Glutamatergic neuron (in vitro differentiated cells): ENCODE measurements at regions not wholly inside any gene's neighbourhood (a gene's known extent, or its start where the extent isn't known, plus 50 kb on each side); places are given as distances from the start of the nearest gene placed in this dataset.

Source experiments
- DNase-seq: peaks from one replicate; pipeline ENCODE4 v3.0.0; 2022
- H3K27ac Mint-ChIP-seq: one replicate; pipeline ENCODE4 v1.8.0; 2020; ENCODE audit warnings: mild to moderate bottlenecking, mixed read lengths, inconsistent platforms; ENCODE audit not compliant: unreplicated experiment
- H3K27me3 Mint-ChIP-seq: one replicate; pipeline ENCODE4 v1.8.0; 2020; ENCODE audit warnings: mild to moderate bottlenecking, moderate library complexity, mixed read lengths, inconsistent platforms; ENCODE audit not compliant: unreplicated experiment
- H3K36me3 Mint-ChIP-seq: one replicate; pipeline ENCODE4 v1.8.0; 2020; ENCODE audit warnings: mild to moderate bottlenecking, mixed read lengths, inconsistent platforms; ENCODE audit not compliant: unreplicated experiment
- H3K4me1 Mint-ChIP-seq: one replicate; pipeline ENCODE4 v1.8.0; 2020; ENCODE audit warnings: mild to moderate bottlenecking, low read depth, mixed read lengths, inconsistent platforms; ENCODE audit not compliant: unreplicated experiment
- H3K4me3 Mint-ChIP-seq: one replicate; pipeline ENCODE4 v1.8.0; 2020; ENCODE audit warnings: mild to moderate bottlenecking, mixed read lengths, inconsistent platforms; ENCODE audit not compliant: unreplicated experiment
- H3K9me3 Mint-ChIP-seq: one replicate; pipeline ENCODE4 v1.8.0; 2020; ENCODE audit warnings: mild to moderate bottlenecking, moderate library complexity, mixed read lengths, inconsistent platforms; ENCODE audit not compliant: unreplicated experiment
- TF ChIP-seq, protein P1 (sequence below): fragments of 200-600 bp; sonication (generic); IDR thresholded peaks from one replicate; pipeline ENCODE4 v1.5.0; 2021; ENCODE audit not compliant: partially characterized antibody, unreplicated experiment

DNA sequence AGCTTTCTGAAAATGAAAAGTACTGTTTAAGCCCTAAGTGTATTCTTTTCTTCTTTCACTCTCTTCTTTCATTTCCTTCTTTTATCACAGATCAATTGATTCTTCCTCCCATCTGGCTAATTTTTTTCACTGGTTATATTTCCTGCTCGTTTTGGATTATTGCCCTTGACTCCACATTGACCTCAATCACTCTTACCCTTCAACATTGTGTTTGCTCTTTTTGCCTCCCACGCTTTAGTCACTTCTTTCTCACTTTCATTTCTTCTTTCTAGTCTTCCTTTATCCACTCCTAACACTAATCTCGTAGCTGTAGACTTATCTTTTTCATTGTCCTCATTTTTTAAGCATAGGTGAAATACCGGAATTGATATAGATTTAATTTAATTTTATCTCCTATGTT lies 320.3 kb upstream of the VRK2 start:
- Mint-ChIP-seq H3K4me3 (no peak overlapping the region), H3K27me3 (no peaks in the 10 kb centered on the region), H3K4me1 (no peaks in the 10 kb centered on the region), H3K27ac (no peak overlapping the region), H3K9me3 (no peaks in the 10 kb centered on the region), H3K36me3 (no peaks in the 10 kb centered on the region)
- no peak for DNase-seq
- TF ChIP-seq, protein P1, sequence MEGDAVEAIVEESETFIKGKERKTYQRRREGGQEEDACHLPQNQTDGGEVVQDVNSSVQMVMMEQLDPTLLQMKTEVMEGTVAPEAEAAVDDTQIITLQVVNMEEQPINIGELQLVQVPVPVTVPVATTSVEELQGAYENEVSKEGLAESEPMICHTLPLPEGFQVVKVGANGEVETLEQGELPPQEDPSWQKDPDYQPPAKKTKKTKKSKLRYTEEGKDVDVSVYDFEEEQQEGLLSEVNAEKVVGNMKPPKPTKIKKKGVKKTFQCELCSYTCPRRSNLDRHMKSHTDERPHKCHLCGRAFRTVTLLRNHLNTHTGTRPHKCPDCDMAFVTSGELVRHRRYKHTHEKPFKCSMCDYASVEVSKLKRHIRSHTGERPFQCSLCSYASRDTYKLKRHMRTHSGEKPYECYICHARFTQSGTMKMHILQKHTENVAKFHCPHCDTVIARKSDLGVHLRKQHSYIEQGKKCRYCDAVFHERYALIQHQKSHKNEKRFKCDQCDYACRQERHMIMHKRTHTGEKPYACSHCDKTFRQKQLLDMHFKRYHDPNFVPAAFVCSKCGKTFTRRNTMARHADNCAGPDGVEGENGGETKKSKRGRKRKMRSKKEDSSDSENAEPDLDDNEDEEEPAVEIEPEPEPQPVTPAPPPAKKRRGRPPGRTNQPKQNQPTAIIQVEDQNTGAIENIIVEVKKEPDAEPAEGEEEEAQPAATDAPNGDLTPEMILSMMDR = no peak

DNA sequence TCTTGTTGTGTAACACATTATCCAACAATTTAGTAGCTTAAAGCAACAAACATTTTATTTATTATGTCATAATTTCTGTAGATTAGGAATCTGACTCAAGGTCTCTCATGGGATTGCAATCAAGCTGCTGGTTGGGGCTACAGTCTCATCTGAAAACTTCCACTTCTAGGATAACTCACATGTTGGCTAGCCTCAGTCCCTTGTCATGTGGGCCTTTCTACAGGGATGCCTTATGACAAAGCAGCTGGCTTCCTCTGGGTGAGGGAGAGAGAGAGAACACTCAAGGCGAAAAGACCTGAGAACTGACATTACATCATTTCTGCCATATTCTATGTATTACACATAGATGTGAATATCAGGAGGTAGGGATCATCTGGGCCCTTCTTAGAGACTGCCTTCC lies 317.9 kb upstream of the VRK2 start:
- Mint-ChIP-seq H3K36me3 (no peaks in the 10 kb centered on the region), H3K9me3 (no peaks in the 10 kb centered on the region), H3K27ac (no peak overlapping the region), H3K27me3 (no peaks in the 10 kb centered on the region), H3K4me3 (no peak overlapping the region), H3K4me1 (no peaks in the 10 kb centered on the region)
- DNase-seq = no peak
- TF ChIP-seq, protein P1 = no peak

DNA sequence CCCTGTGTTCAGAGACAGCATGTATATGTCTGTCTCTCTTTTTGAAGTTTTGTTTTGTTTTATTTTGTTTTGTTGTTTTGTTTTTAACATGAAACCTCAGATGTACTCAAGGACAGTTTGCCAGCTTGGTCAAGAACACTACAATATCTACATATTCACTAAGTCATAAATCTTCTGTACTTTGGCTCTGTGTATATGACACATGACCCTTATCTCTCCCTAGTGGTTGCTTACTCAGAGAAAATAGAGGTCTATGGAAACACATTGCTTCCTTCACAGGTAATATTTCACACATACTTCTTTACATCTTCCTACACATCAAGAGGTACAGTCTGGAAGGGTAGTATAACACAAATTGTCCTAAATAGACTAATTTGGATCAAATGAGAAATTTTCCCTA lies 312.6 kb upstream of the VRK2 start:
- Mint-ChIP-seq H3K27ac (no peak overlapping the region), H3K9me3 (no peaks in the 10 kb centered on the region), H3K4me1 (no peaks in the 10 kb centered on the region), H3K27me3 (no peaks in the 10 kb centered on the region), H3K4me3 (no peak overlapping the region), H3K36me3 (no peaks in the 10 kb centered on the region)
- DNase-seq = no peak
- TF ChIP-seq, protein P1 = no peak

DNA sequence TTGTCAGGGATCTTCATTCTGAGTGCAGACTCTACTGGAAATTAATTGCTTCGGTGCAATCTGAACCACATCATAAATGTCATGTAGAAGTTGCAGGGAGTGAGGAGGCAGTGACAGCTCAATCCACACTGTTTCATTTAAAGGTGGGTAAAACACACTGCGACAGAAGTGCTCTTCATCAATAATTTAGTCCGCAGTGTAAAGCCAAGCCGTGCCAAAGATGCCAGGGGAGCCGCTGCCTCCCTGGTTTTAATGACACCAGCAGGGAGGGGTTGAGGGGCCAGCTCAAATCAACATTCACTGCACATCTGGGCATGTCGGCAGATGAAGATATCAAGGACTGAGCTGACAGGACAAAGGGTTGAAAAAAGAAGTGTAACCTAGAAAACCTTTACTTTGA lies 305.7 kb upstream of the VRK2 start:
- DNase-seq = no peak
- TF ChIP-seq, protein P1 = no peak
- no peaks in the 10 kb centered on the region for H3K36me3 Mint-ChIP-seq
- H3K27ac Mint-ChIP-seq = no peak overlapping the region
- H3K4me1 Mint-ChIP-seq = no peaks in the 10 kb centered on the region
- no peak overlapping the region for H3K4me3 Mint-ChIP-seq
- no peaks in the 10 kb centered on the region for H3K27me3 Mint-ChIP-seq
- no peaks in the 10 kb centered on the region for H3K9me3 Mint-ChIP-seq

DNA sequence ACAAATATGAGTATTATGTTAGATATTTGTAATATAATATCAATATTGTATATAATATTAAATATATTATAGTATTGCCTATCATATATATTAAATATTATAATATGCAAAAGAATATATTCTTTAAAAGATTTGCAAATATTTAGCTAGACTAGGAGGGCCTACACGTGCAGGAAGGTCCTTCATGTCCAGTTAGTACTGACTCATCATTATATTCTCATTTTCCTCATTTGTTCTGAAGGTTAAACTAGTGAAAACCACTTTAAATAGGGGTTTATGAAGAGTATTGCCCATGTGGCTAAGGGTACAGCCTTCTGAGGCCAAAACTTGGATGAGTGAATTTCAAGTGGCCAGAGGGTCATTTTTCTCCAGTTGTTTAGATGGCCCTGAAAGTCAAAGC lies 293.0 kb upstream of the VRK2 start:
- H3K4me3 Mint-ChIP-seq = no peak overlapping the region

More for the DNA sequence above, 293.0 kb upstream of the VRK2 start:
- H3K27ac Mint-ChIP-seq = no peak overlapping the region
- H3K4me1 Mint-ChIP-seq = peaks cover 12% of the 10 kb centered on the region
- H3K36me3 Mint-ChIP-seq = no peaks in the 10 kb centered on the region
- H3K27me3 Mint-ChIP-seq = no peaks in the 10 kb centered on the region
- no peak for DNase-seq
- no peaks in the 10 kb centered on the region for H3K9me3 Mint-ChIP-seq
- TF ChIP-seq, protein P1 = no peak
